Tibial artery (tissue), 4 donors: ENCODE measurements at regions not wholly inside any gene's neighbourhood (a gene's known extent, or its start where the extent isn't known, plus 50 kb on each side); places are given as distances from the start of the nearest gene placed in this dataset.

Experiments used
- DNase-seq, 2 donors: peaks; one replicate each; pipeline ENCODE4 v3.0.0-alpha.2; 2019
- H3K27ac ChIP-seq, 2 donors: fragments of 200-600 bp; sonication (generic) in 1 of 2; 1 replicate in 1 of 2; 2 replicates in 1 of 2; pipeline ENCODE4 v1.5.1; 2018 to 2019; ENCODE audit warnings: mild to moderate bottlenecking in 1 of 2
- H3K27me3 ChIP-seq, 2 donors: fragments of 200-600 bp; sonication (generic) in 1 of 2; one replicate each; pipeline versions ENCODE4 v1.5.1 to v1.6.0; 2016 to 2019
- H3K36me3 ChIP-seq, 3 donors: fragments of 200-600 bp; sonication (generic) in 2 of 3; one replicate each; pipeline ENCODE4 v1.5.1; 2016 to 2019; ENCODE audit warnings: mild to moderate bottlenecking in 2 of 3
- H3K4me1 ChIP-seq, 4 donors: fragments of 200-600 bp; sonication (generic) in 2 of 4; 1 replicate in 3 of 4; 2 replicates in 1 of 4; pipeline ENCODE4 v1.5.1; 2016 to 2019
- H3K4me3 ChIP-seq, 2 donors: fragments of 200-600 bp; sonication (generic) in 1 of 2; 1 replicate in 1 of 2; 2 replicates in 1 of 2; pipeline ENCODE4 v1.5.1; 2018 to 2019; ENCODE audit warnings: mild to moderate bottlenecking in 2 of 2
- H3K9me3 ChIP-seq, 3 donors: fragments of 200-600 bp; sonication (generic) in 1 of 3; one replicate each; pipeline ENCODE4 v1.5.1; 2016 to 2019
- intact Hi-C: fragments of 100-400 bp; cut with DNase I; formaldehyde crosslinking; loops from one replicate; pipeline ENCODE4 v1.15.0; 2023; ENCODE audit warnings: low total_unique reads
- TF ChIP-seq, protein P1 (sequence below), 2 experiments: fragments of 200-600 bp in 1 of 2; fragments of 450-650 bp in 1 of 2; IDR thresholded peaks; one replicate each; pipeline ENCODE4 v1.5.1; 2017 to 2019; ENCODE audit warnings: antibody characterized with exemption in 2 of 2, mild to moderate bottlenecking in 1 of 2, moderate library complexity in 1 of 2

DNA sequence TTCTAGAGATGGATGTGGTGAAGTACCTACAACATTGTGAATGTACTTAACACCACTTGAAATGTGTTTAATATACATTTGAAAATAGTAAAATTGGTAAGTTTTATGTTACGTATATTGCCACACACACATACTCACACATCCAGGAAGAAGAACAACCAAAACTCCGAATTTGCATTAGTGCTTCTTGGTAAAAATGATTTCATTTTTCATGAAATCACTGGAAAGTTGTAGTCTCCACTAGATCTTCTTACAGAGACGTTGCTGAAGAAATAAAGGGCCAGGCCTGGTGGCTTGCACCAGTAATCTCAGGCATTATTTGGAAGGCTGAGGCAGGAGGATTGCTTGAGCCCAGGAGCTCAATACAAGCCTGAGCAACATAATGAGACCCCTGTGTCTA, 118.6 kb upstream of the ZNF608 start:
- DNase-seq: no peak
- TF ChIP-seq, protein P1, sequence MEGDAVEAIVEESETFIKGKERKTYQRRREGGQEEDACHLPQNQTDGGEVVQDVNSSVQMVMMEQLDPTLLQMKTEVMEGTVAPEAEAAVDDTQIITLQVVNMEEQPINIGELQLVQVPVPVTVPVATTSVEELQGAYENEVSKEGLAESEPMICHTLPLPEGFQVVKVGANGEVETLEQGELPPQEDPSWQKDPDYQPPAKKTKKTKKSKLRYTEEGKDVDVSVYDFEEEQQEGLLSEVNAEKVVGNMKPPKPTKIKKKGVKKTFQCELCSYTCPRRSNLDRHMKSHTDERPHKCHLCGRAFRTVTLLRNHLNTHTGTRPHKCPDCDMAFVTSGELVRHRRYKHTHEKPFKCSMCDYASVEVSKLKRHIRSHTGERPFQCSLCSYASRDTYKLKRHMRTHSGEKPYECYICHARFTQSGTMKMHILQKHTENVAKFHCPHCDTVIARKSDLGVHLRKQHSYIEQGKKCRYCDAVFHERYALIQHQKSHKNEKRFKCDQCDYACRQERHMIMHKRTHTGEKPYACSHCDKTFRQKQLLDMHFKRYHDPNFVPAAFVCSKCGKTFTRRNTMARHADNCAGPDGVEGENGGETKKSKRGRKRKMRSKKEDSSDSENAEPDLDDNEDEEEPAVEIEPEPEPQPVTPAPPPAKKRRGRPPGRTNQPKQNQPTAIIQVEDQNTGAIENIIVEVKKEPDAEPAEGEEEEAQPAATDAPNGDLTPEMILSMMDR (IDR thresholded peaks at IDR 0.05): no peak
- no peak overlapping the region for H3K27ac ChIP-seq

DNA sequence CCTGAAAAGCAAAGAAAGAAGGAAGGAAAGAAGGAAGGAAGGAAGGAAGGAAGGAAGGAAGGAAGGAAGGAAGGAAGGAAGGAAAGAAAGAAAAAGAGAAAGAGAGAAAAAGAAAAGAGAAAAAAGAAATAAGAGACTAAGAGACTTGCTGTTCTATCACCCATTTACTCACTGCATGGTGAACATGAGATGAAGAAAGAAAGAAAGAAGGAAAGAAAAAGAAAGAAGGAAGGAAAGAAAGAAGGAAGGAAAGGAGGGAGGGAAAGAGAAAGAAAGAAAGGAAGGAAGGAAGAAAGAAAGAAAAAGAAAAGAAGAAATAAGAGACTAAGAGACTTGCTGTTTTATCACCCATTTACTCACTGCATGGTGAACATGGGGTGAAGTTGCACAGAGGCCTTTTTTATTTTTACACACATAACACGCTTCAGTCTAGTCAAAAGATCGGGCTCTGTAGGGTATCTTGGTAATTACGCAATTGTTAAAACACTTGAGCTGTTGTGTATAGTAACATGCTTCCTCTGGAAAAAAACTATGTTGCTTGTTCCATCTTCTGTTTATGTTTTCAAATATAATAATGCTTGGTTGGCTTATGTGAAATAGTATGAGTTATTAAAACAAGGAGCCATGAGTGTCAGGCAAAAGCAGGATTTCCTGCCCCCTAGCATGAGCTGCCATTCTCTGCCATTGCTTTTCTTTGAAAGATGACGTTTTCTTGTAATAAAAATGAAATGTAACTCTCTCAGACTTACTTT, 119.3 kb upstream of the ZNF608 start:
- intact Hi-C loops: no loop called here
- Histone ChIP-seq H3K27me3 (no peaks in the 10 kb centered on the region), H3K4me3 (no peak overlapping the region), H3K4me1 (peaks cover 0 to 43% (median 19%) of the 10 kb centered on the region in 4 donors), H3K27ac (no peak overlapping the region), H3K9me3 (no peaks in the 10 kb centered on the region), H3K36me3 (no peaks in the 10 kb centered on the region)
- no peak for DNase-seq
- TF ChIP-seq, protein P1 (IDR thresholded peaks at IDR 0.05): no peak

More for the DNA sequence above, 118.6 kb upstream of the ZNF608 start:
- Histone ChIP-seq H3K9me3 (no peaks in the 10 kb centered on the region), H3K4me3 (no peak overlapping the region), H3K27me3 (no peaks in the 10 kb centered on the region), H3K4me1 (peaks cover 0 to 36% (median 12%) of the 10 kb centered on the region in 4 donors), H3K36me3 (no peaks in the 10 kb centered on the region)
- intact Hi-C loops: no loop called here

DNA sequence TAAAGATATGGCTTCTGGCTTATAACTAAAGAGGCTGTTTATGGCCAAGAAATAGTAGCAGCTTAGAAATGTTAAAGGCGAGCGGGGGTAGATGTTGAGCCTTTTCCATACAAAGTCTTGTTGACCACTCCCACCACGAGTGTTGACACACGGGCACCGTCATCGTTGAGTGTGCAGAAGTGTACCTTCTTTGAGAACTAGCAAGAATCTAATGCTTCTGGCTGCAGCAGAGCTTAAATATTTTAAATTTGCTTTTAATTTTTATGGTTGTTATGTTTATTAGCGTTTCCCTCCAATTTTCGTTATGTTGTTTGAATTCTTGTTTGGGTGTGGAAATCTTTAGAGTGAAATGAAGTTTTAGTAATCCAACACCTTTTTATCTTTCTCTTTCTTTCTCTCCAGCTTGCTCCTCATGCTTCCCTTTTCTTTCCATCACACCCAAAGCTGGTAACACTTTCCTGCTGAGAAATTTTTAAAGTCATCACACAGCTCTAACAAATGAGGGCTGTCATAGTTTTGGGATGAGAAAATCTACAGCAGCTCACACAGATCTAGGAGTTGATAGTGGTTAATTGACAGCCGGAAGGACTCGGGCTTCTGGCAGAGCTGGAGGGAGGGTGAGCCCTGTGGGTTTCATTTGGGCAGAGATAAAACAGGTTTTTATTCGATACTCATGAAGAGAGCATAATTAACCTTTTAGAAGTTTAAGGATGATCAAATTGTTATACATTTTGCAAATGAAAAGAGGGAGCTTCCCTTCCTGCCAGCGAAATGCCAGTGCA, 120.1 kb upstream of the ZNF608 start:
- H3K27me3 ChIP-seq: no peaks in the 10 kb centered on the region
- H3K27ac ChIP-seq: no peak overlapping the region
- no peaks in the 10 kb centered on the region for H3K36me3 ChIP-seq
- H3K4me1 ChIP-seq: peaks cover 0 to 51% (median 19%) of the 10 kb centered on the region in 4 donors
- H3K4me3 ChIP-seq: no peak overlapping the region
- H3K9me3 ChIP-seq: no peaks in the 10 kb centered on the region
- intact Hi-C loops: no loop called here
- no peak for DNase-seq
- TF ChIP-seq, protein P1 (IDR thresholded peaks at IDR 0.05): no peak

DNA sequence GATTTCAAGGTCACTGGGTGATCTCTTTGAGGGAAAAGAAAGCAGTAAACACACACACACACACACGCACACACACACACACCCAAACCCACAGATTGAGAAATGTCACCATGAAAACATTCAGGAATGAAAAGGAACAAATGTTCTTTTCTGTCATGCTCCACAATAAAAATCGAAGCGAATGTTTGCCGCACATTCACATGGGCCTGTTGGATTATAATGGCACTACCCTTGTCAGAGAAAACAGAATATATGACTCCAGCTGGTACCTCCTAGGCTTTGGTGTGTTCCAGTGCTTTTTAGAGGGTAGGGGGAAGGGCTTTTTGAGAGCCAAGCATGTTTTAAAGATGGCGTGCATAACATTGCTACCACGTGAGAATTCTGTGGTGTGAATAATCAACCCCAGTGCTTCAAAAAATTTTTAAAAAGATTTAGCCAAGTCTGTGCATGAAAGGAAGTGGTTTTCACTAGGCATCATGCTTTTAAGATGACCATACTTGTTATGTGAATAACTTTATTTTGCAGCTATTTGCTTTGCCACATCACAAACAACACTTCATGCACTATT, 120.8 kb upstream of the ZNF608 start:
- no peaks in the 10 kb centered on the region for H3K36me3 ChIP-seq
- peaks cover 0 to 53% (median 19%) of the 10 kb centered on the region in 4 donors for H3K4me1 ChIP-seq
- TF ChIP-seq, protein P1 (IDR thresholded peaks at IDR 0.05): no peak
- intact Hi-C loops: no loop called here
- H3K27me3 ChIP-seq: no peaks in the 10 kb centered on the region
- H3K4me3 ChIP-seq: no peak overlapping the region
- DNase-seq: no peak
- no peaks in the 10 kb centered on the region for H3K9me3 ChIP-seq
- no peak overlapping the region for H3K27ac ChIP-seq

DNA sequence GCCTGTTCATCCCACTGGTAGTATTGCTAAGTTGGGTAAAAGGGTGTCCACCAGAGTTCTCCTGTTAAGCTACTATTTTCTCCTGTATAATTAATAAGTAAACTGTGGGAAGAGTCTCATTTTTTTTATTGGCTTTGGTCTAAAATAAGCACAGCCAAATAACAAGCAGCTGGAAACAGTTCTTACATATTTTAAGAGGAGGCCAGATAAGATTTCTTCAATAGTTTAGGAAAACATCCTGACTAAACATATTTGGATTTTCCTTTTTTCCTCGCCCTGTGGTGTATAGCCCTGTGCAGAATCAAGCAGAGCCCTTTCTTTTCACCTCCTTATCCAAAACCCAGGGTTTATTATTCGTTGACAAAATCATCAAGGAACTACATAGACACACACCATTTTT, 122.2 kb upstream of the ZNF608 start:
- peak overlapping the region in 1 of 2 donors; percentile 6 for H3K27ac ChIP-seq
- no peaks in the 10 kb centered on the region for H3K36me3 ChIP-seq
- TF ChIP-seq, protein P1 (IDR thresholded peaks at IDR 0.05): no peak
- no peak for DNase-seq
- H3K27me3 ChIP-seq: no peaks in the 10 kb centered on the region
- H3K4me1 ChIP-seq: peaks cover 0 to 53% (median 19%) of the 10 kb centered on the region in 4 donors
- H3K9me3 ChIP-seq: no peaks in the 10 kb centered on the region
- intact Hi-C loops: no loop called here
- no peak overlapping the region for H3K4me3 ChIP-seq
